K562 (cell line): ENCODE measurements at regions not wholly inside any gene's neighbourhood (a gene's known extent, or its start where the extent isn't known, plus 50 kb on each side); places are given as distances from the start of the nearest gene placed in this dataset.

Experiments
- BACH1 ChIP-seq: fragments of 200-800 bp; sonication (Bioruptor generic); IDR thresholded peaks from 2 replicates; pipeline ENCODE4 v1.6.1; 2016; ENCODE audit warnings: missing genetic modification characterization, missing compliant biosample characterization
- BHLHE40 ChIP-seq: IDR thresholded peaks from 2 replicates; pipeline ENCODE4 v1.6.1; 2011; ENCODE audit warnings: low read length, improper control_type of control experiment
- CBX2 ChIP-seq: fragments of 200-600 bp; sonication (generic); IDR thresholded peaks from one replicate; pipeline ENCODE4 v1.6.1; 2012; ENCODE audit warnings: mild to moderate bottlenecking, low read length, inconsistent platforms; ENCODE audit not compliant: insufficient read depth, poor library complexity, severe bottlenecking
- CGGBP1 ChIP-seq: fragments of 250-450 bp; sonication (Bioruptor Pico); IDR thresholded peaks from 2 replicates; pipeline ENCODE4 v1.9.0; 2021; ENCODE audit warnings: mild to moderate bottlenecking
- DDX20 ChIP-seq: fragments of 450-650 bp; IDR thresholded peaks from 2 replicates; pipeline ENCODE4 v1.6.1; 2016; ENCODE audit warnings: missing genetic modification characterization, low read depth, mild to moderate bottlenecking, missing compliant biosample characterization, moderate library complexity
- GATAD2A ChIP-seq: fragments of 450-650 bp; IDR thresholded peaks from 2 replicates; pipeline ENCODE4 v1.6.1; 2017
- LEF1 ChIP-seq: fragments of 450-650 bp; IDR thresholded peaks from 2 replicates; pipeline ENCODE4 v1.6.1; 2016; ENCODE audit warnings: mild to moderate bottlenecking
- MCM7 ChIP-seq, 2 experiments: fragments of 450-650 bp; IDR thresholded peaks; 2 replicates each; pipeline ENCODE4 v1.6.1; 2016 to 2018
- MEIS2 ChIP-seq: fragments of 450-650 bp; IDR thresholded peaks from 2 replicates; pipeline ENCODE4 v1.6.1; 2014; ENCODE audit warnings: mild to moderate bottlenecking; ENCODE audit not compliant: partially characterized antibody
- NCOA1 ChIP-seq: fragments of 450-650 bp; IDR thresholded peaks from 2 replicates; pipeline ENCODE4 v1.6.1; 2016; ENCODE audit warnings: low read depth
- PKNOX1 ChIP-seq: fragments of 450-650 bp; IDR thresholded peaks from 2 replicates; pipeline ENCODE4 v1.6.1; 2016
- SMC3 ChIP-seq: conservative IDR thresholded peaks from 2 replicates; pipeline ENCODE4 v1.6.1; 2011; ENCODE audit warnings: low read depth, low read length, improper control_type of control experiment; ENCODE audit not compliant: insufficient read depth
- SP2 ChIP-seq: IDR thresholded peaks from 2 replicates; pipeline ENCODE4 v1.6.1; 2011; ENCODE audit warnings: mild to moderate bottlenecking, low read depth, low read length, moderate library complexity; ENCODE audit not compliant: poor library complexity, severe bottlenecking; ENCODE audit errors: extremely low read depth
- SREBF2 ChIP-seq: sonication (generic); formaldehyde crosslinking; IDR thresholded peaks from 2 replicates; pipeline ENCODE4 v1.4.0; 2020; ENCODE audit warnings: mild to moderate bottlenecking, missing genetic modification reagents
- TAF9B ChIP-seq: fragments of 450-650 bp; IDR thresholded peaks from 2 replicates; pipeline ENCODE4 v1.6.1; 2018; ENCODE audit warnings: mild to moderate bottlenecking; ENCODE audit not compliant: partially characterized antibody
- TAL1 ChIP-seq: fragments of 450-650 bp; IDR thresholded peaks from 2 replicates; pipeline ENCODE4 v1.6.1; 2016; ENCODE audit warnings: mild to moderate bottlenecking
- TGIF2 ChIP-seq: sonication (generic); formaldehyde crosslinking; IDR thresholded peaks from 2 replicates; pipeline ENCODE4 v1.8.1; 2022; ENCODE audit warnings: mild to moderate bottlenecking, missing genetic modification reagents, moderate library complexity
- ZKSCAN3 ChIP-seq: fragments of 250-450 bp; sonication (Bioruptor Pico); IDR thresholded peaks from 2 replicates; pipeline ENCODE4 v1.4.0; 2020
- ZNF232 ChIP-seq: sonication (generic); formaldehyde crosslinking; IDR thresholded peaks from 2 replicates; pipeline ENCODE4 v1.8.0; 2022; ENCODE audit warnings: mild to moderate bottlenecking, missing genetic modification reagents
- ZNF277 ChIP-seq: fragments of 250-450 bp; sonication (Bioruptor Pico); IDR thresholded peaks from 2 replicates; pipeline ENCODE4 v1.8.0; 2022; ENCODE audit warnings: inconsistent platforms, mild to moderate bottlenecking, moderate library complexity, borderline replicate concordance
- ZNF316 ChIP-seq: fragments of 450-650 bp; IDR thresholded peaks from 2 replicates; pipeline ENCODE4 v1.6.1; 2016
- ZNF609 ChIP-seq: sonication (generic); formaldehyde crosslinking; IDR thresholded peaks from 2 replicates; pipeline ENCODE4 v1.8.1; 2023; ENCODE audit warnings: missing genetic modification reagents, mild to moderate bottlenecking, borderline replicate concordance
- ZSCAN32 ChIP-seq: fragments of 450-650 bp; formaldehyde crosslinking; IDR thresholded peaks from 2 replicates; pipeline ENCODE4 v1.4.0; 2020; ENCODE audit warnings: mild to moderate bottlenecking, moderate library complexity

GRCh38 chr4:24736066-24736465 lies 59.3 kb upstream of the SOD3 start (continued):
- no peak for TF ChIP-seq ZNF609
- TF ChIP-seq CBX2: no peak
- no peak for TF ChIP-seq LEF1
- no peak for TF ChIP-seq ZNF316
- TF ChIP-seq TAL1: no peak
- TF ChIP-seq GATAD2A: no peak
- TF ChIP-seq ZNF277 (CRISPR knock-in tag): no peak
- no peak for TF ChIP-seq ZNF232
- TF ChIP-seq BHLHE40: 0 out of 2 replicates have a peak, but pooled peaks have one; percentile 10
- no peak for TF ChIP-seq ZSCAN32
- TF ChIP-seq SP2: no peak
- TF ChIP-seq MEIS2: peak; percentile 86
- TF ChIP-seq CGGBP1: no peak
- TF ChIP-seq MCM7 (IDR thresholded peaks at IDR 0.05): no peak
- TF ChIP-seq DDX20 (tag): no peak
- no peak for TF ChIP-seq ZKSCAN3 (CRISPR knock-in tag)
- TF ChIP-seq TGIF2: no peak
- no peak for TF ChIP-seq PKNOX1
- TF ChIP-seq BACH1: no peak
- no peak for TF ChIP-seq TAF9B
- TF ChIP-seq SMC3: 0 out of 2 replicates have a peak, but pooled peaks have one; percentile 16
- no peak for TF ChIP-seq NCOA1
- no peak for TF ChIP-seq SREBF2 (CRISPR knock-in tag)
